Epithelial cell of esophagus (primary cell): ENCODE measurements at regions not wholly inside any gene's neighbourhood (a gene's known extent, or its start where the extent isn't known, plus 50 kb on each side); places are given as distances from the start of the nearest gene placed in this dataset.

Source experiments
- DNase-seq: peaks from one replicate; pipeline ENCODE4 v3.0.0; 2010; ENCODE audit warnings: low read depth
- H3K4me3 ChIP-seq: 2 replicates; pipeline ENCODE4 v1.5.1; 2011; ENCODE audit warnings: mild to moderate bottlenecking, low read length, control low read depth
- TF ChIP-seq, protein P1 (sequence below): IDR thresholded peaks from 2 replicates; pipeline ENCODE4 v1.5.1; 2011; ENCODE audit warnings: low read depth, mild to moderate bottlenecking, low read length, control low read depth, inconsistent platforms; ENCODE audit not compliant: insufficient read depth; ENCODE audit errors: missing control alignments

DNA sequence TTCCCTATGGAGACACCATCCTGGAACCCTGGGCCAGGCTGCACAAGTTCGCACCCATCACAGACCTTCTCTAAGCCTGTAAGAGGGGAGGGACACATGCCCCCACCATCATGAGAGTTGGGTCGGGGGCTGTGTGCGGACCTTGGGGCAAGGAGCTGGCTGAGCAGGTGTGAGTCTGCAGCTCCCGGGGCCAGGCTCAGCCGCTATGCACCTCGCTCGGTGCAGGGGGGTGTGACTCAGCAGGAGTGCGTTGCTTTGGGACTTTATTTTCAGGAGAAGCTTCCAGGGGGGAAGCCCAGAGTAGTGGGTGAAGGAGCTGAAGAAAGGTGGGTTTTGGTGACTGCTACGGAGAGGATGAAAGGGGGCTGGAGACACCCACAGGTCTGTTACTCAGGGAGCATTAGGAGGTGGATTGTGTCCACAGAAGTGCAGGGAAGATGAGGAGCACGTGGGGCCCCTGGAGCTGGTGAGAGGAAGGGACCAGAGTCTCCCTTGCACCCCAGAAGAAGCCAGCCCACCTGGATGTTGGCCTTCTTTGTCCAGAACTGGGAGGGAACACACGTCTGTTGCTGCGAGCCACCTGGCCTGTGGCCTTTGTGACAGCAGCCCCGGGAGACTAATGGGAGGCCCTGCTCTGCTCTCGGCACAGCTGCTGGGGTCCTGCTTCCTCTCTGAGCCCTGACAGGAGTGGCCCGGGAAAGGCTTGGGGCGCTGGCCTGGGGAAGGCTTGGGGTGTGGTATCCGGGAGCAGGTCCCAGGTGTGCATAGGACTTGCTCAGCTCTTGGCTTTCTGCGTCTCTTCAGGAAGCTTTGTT is 162.6 kb downstream of the TEX29 start:
- no peak overlapping the region for H3K4me3 ChIP-seq
- no peak for DNase-seq
- TF ChIP-seq, protein P1, sequence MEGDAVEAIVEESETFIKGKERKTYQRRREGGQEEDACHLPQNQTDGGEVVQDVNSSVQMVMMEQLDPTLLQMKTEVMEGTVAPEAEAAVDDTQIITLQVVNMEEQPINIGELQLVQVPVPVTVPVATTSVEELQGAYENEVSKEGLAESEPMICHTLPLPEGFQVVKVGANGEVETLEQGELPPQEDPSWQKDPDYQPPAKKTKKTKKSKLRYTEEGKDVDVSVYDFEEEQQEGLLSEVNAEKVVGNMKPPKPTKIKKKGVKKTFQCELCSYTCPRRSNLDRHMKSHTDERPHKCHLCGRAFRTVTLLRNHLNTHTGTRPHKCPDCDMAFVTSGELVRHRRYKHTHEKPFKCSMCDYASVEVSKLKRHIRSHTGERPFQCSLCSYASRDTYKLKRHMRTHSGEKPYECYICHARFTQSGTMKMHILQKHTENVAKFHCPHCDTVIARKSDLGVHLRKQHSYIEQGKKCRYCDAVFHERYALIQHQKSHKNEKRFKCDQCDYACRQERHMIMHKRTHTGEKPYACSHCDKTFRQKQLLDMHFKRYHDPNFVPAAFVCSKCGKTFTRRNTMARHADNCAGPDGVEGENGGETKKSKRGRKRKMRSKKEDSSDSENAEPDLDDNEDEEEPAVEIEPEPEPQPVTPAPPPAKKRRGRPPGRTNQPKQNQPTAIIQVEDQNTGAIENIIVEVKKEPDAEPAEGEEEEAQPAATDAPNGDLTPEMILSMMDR: no peak

DNA sequence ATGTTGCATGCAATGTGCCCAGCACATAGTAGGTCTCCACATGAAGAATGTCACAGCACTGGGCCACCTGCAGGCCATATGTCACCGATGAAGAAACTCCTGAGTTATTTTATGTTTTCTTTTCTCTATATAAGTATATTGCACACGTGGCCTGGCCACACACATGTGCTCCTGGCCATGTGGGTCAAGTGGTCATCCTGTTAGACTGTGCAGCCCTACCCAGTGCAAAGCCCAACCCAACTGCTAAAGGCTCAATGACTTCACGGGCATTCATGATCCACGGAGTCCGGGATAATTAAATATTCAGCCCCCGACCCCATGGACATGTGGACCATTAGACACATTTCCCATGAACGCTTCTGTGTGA is 163.2 kb downstream of the TEX29 start:
- TF ChIP-seq, protein P1: no peak
- no peak for DNase-seq
- H3K4me3 ChIP-seq: no peak overlapping the region

DNA sequence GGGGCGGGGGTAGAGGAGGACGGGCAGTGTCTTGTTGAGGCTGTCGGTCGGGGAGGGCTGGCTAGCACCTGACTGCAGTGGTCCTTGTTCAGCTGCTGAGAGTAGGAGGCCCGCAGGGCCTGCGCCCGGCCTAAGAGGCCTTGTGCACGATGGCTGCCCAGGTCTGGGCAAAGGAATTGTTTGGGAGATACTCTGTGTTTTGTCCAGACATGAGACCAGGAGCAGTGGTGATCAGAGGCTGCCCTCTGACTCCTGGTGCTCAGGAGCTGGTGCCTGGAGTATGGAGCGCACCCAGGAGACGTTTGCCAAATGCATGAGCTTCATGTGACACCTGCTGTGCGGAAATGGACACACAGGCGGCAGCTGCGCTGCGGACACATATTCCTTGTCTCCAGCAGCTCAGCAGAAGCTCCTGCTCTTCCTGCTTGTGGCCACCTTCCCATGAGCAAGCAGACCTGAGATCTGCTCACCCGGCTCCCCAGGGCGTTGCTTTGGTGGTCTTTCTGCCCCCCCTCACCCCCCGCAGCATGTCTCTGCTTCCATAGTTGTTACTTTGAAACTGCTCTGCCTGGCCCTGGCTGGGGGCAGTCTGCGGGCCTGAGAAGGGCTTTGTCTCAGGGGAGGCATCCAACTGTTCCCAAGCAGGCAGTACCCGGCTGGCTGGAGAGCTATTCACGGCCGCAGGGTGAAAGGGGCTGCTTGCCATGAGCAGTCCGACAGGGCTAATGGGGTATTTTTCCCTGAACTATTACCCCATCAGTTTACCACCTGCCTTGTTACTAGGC is 163.9 kb downstream of the TEX29 start:
- DNase-seq: no peak
- H3K4me3 ChIP-seq: no peak overlapping the region
- TF ChIP-seq, protein P1: no peak

DNA sequence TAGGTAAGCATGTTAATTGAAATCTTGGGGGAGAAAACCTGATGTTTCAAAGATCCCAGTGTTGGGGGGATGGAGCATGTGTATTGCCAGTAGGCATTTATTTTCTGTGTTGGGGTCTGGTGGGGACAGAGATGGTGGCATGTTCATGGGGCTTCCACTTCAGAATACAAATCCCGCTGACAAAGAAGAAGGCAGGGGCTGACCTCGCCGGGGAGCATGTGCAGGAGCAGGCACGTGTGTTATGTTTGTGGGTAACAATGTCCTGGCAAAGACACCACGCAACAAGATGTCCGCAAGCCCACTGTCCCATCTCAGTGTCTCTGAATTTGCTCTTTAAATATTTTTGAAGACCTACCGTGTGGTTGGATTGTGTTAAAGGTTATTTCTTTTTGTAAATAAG is 164.5 kb downstream of the TEX29 start:
- H3K4me3 ChIP-seq: no peak overlapping the region
- TF ChIP-seq, protein P1: no peak
- DNase-seq: no peak

DNA sequence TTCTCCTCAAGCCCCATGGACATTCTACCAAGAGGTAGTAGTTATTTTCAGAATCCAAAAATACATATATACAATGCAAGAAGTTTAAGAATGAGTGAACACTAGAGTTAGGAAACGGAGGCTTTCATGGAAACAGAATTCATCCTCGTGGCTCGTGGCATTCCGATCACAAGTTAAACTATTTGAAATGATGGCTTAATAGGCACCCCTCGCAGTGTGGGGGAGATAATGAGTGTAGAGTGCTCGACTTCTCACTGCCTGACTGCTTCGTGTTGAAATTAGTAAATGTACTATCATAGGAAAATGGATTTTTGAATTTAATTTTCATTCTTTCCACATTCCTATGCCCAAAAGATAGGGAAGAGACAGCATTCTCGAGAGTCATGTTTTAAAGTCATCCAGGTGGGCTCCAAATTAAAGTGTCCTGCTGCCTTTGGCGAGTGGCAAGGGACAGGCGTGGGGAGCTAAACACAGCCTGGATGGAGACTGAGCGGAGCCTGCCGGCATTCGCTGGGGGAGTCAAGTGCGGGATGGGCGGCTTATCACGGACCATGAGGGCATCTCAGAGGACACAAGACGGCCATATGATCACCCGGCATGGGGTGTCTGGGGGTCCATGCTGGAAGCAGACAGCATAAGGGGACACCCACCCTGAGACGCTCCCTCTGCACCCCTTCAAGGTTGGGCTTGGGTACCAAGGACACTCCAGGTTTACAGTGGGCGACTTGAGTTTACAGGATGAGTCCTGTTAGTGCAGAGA is 165.2 kb downstream of the TEX29 start:
- no peak for DNase-seq
- TF ChIP-seq, protein P1: no peak
- H3K4me3 ChIP-seq: no peak overlapping the region

DNA sequence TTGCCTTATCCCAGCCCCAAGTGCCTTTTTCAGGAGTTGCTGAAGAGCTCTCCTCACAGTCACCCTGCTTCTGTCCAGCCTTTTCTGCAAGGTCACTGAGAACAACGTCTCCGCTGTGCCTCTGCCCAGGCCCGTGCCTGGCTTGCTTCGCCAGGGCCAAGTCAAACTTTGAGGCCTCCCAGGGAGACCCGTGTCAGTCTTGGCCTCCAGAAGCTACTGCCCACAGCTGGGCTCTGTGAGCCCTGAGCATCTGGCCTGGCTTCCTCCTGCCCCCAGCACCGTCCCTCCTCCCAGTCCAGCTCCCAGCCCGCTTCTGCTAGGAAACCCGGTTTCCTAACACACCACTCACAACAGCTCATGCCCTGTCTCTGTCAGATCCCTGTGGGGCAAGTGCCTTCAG is 165.9 kb downstream of the TEX29 start:
- TF ChIP-seq, protein P1: no peak
- DNase-seq: no peak
- no peak overlapping the region for H3K4me3 ChIP-seq
